ENCODE measurements at regions not wholly inside any gene's neighbourhood (a gene's known extent, or its start where the extent isn't known, plus 50 kb on each side); places are given as distances from the start of the nearest gene placed in this dataset.

DNA sequence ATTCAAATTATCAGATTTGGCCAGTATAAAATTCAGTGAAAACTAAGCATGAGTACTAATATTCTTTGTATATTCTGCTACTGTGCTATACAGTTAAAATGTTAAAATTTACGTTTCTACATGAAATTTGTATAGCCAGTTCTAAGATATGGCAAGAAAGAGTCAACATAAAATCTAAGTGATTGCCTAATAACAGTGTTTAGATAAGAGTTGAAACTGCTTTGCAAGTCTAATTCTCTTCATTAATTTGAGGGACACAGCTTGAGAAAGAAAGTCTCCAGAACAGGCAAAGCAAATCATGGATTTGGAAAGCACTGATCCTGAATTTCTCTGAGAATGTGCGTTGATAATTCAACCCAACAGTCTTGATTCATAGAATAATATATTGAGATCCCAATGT, 630.9 kb upstream of the USP24 start:
- DNase-seq (ENCODE audit: low read depth in 1 of 2, low spot score in 1 of 2): no peak
- TF ChIP-seq, protein P1, sequence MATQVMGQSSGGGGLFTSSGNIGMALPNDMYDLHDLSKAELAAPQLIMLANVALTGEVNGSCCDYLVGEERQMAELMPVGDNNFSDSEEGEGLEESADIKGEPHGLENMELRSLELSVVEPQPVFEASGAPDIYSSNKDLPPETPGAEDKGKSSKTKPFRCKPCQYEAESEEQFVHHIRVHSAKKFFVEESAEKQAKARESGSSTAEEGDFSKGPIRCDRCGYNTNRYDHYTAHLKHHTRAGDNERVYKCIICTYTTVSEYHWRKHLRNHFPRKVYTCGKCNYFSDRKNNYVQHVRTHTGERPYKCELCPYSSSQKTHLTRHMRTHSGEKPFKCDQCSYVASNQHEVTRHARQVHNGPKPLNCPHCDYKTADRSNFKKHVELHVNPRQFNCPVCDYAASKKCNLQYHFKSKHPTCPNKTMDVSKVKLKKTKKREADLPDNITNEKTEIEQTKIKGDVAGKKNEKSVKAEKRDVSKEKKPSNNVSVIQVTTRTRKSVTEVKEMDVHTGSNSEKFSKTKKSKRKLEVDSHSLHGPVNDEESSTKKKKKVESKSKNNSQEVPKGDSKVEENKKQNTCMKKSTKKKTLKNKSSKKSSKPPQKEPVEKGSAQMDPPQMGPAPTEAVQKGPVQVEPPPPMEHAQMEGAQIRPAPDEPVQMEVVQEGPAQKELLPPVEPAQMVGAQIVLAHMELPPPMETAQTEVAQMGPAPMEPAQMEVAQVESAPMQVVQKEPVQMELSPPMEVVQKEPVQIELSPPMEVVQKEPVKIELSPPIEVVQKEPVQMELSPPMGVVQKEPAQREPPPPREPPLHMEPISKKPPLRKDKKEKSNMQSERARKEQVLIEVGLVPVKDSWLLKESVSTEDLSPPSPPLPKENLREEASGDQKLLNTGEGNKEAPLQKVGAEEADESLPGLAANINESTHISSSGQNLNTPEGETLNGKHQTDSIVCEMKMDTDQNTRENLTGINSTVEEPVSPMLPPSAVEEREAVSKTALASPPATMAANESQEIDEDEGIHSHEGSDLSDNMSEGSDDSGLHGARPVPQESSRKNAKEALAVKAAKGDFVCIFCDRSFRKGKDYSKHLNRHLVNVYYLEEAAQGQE (IDR thresholded peaks at IDR 0.05; ENCODE audit: insufficient replicate concordance, low read depth): no peak
- TF ChIP-seq POLR2AphosphoS5 (IDR thresholded peaks at IDR 0.05; ENCODE audit: low read depth) (no peak), GABPA (IDR thresholded peaks at IDR 0.05; ENCODE audit: low read depth) (no peak), SPI1 (IDR thresholded peaks at IDR 0.05; ENCODE audit: borderline replicate concordance, low read depth) (no peak)
- TF ChIP-seq, protein P2, sequence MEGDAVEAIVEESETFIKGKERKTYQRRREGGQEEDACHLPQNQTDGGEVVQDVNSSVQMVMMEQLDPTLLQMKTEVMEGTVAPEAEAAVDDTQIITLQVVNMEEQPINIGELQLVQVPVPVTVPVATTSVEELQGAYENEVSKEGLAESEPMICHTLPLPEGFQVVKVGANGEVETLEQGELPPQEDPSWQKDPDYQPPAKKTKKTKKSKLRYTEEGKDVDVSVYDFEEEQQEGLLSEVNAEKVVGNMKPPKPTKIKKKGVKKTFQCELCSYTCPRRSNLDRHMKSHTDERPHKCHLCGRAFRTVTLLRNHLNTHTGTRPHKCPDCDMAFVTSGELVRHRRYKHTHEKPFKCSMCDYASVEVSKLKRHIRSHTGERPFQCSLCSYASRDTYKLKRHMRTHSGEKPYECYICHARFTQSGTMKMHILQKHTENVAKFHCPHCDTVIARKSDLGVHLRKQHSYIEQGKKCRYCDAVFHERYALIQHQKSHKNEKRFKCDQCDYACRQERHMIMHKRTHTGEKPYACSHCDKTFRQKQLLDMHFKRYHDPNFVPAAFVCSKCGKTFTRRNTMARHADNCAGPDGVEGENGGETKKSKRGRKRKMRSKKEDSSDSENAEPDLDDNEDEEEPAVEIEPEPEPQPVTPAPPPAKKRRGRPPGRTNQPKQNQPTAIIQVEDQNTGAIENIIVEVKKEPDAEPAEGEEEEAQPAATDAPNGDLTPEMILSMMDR (IDR thresholded peaks at IDR 0.05; ENCODE audit: insufficient read depth, low read length): no peak
- Histone ChIP-seq H3K4me3 (replicated peaks; ENCODE audit: insufficient read depth, low read length) (no peak overlapping the region), H3K27me3 (ENCODE audit: insufficient read depth, poor library complexity, severe bottlenecking) (no peaks in the 10 kb centered on the region), H3K27ac (replicated peaks) (no peak overlapping the region)

DNA sequence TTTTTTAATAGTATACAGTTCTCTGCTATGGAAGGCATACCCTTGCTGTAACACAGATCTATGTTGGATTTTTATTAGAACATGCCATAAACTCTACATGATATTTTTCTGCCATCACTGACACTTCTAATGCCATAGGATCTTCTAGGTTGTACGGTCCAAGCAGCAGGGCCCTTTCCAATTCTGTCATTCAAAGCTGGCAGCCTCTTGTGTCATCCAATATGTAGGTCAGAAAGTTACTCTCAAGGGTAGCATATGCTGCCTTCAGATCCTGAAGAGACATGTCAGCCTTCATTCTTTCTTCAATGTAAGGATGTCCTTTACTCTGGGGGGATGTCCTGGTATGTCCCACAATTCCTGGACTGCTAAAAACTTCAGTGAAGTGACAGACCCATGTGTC, 629.2 kb upstream of the USP24 start:
- H3K27me3 ChIP-seq (ENCODE audit: insufficient read depth, poor library complexity, severe bottlenecking): no peaks in the 10 kb centered on the region
- no peak overlapping the region for H3K27ac ChIP-seq (replicated peaks)
- no peak overlapping the region for H3K4me3 ChIP-seq (replicated peaks; ENCODE audit: insufficient read depth, low read length)
- TF ChIP-seq, protein P2 (IDR thresholded peaks at IDR 0.05; ENCODE audit: insufficient read depth, low read length): no peak
- no peak for TF ChIP-seq GABPA (IDR thresholded peaks at IDR 0.05; ENCODE audit: low read depth)
- TF ChIP-seq, protein P1 (IDR thresholded peaks at IDR 0.05; ENCODE audit: insufficient replicate concordance, low read depth): no peak
- TF ChIP-seq POLR2AphosphoS5 (IDR thresholded peaks at IDR 0.05; ENCODE audit: low read depth): no peak
- TF ChIP-seq SPI1 (IDR thresholded peaks at IDR 0.05; ENCODE audit: borderline replicate concordance, low read depth): no peak
- DNase-seq (ENCODE audit: low read depth in 1 of 2, low spot score in 1 of 2): no peak

DNA sequence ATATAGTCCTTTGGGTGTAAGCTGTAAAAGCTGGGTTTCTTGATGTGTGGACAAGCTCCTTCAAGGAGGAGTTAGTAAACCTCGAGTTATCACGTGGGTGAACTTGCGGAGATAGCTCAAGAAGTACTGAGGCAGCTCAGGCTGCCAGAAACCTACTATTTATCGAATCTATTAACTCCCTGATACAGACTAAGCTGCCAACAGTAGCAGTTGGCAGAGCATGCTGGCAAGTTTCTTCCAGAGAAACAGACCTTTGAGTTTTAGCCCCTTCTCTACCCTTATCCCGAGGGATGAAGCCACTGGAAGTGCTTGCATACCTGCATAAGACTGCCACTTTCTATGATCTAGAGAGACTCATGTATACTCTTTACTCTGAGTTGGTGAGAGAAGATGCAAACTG, 624.5 kb upstream of the USP24 start:
- TF ChIP-seq, protein P2 (IDR thresholded peaks at IDR 0.05; ENCODE audit: insufficient read depth, low read length): no peak
- TF ChIP-seq GABPA (IDR thresholded peaks at IDR 0.05; ENCODE audit: low read depth): no peak
- TF ChIP-seq, protein P1 (IDR thresholded peaks at IDR 0.05; ENCODE audit: insufficient replicate concordance, low read depth): no peak
- TF ChIP-seq SPI1 (IDR thresholded peaks at IDR 0.05; ENCODE audit: borderline replicate concordance, low read depth): no peak
- TF ChIP-seq POLR2AphosphoS5 (IDR thresholded peaks at IDR 0.05; ENCODE audit: low read depth): no peak
- H3K4me3 ChIP-seq (replicated peaks; ENCODE audit: insufficient read depth, low read length): no peak overlapping the region
- no peaks in the 10 kb centered on the region for H3K27me3 ChIP-seq (ENCODE audit: insufficient read depth, poor library complexity, severe bottlenecking)
- no peak overlapping the region for H3K27ac ChIP-seq (replicated peaks)
- no peak for DNase-seq (ENCODE audit: low read depth in 1 of 2, low spot score in 1 of 2)
